ENCODE measurements at regions not wholly inside any gene's neighbourhood (a gene's known extent, or its start where the extent isn't known, plus 50 kb on each side); places are given as distances from the start of the nearest gene placed in this dataset.

DNA sequence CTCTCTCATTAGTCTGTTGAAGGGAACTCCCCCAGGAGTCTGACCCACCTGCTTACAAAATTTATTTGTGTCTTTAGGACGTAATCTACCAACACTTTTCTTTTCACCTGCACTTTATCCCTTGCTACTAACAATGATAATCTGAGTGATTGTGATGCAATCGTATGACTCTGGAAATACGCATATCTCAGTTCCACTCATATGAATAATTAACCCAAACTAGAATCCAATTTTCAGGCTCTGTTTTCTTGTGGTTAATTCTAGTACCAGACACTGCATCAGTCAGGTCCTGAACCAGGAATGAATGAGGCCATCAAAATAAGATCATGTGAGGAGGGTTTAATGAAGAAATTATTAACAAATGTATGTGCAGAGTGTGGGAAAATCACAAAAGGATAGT, 158.4 kb upstream of the SRD5A2 start:
- no peaks in the 10 kb centered on the region for H3K27me3 ChIP-seq (ENCODE audit: insufficient read depth, low read length)
- DNase-seq: no peak
- H2BK120ac ChIP-seq (ENCODE audit: insufficient read depth, low read length, poor library complexity): no peak overlapping the region
- no peak overlapping the region for H2BK12ac ChIP-seq (ENCODE audit: low read length)
- H3K18ac ChIP-seq (ENCODE audit: low read length): no peak overlapping the region
- no peaks in the 10 kb centered on the region for H3K4me1 ChIP-seq (ENCODE audit: control insufficient read depth in 1 of 2, insufficient read depth in 2 of 2, low read length in 2 of 2)
- H3K4me2 ChIP-seq (ENCODE audit: low read length): no peak overlapping the region
- no peaks in the 10 kb centered on the region for H3K9me3 ChIP-seq (ENCODE audit: insufficient read depth, low read depth, low read length)
- no peak overlapping the region for H4K12ac ChIP-seq (ENCODE audit: low read depth, low read length)
- no peak overlapping the region for H4K91ac ChIP-seq (ENCODE audit: low read depth, low read length)
- no peak overlapping the region for H2BK5ac ChIP-seq (ENCODE audit: low read depth, low read length, poor library complexity)
- H3K36me3 ChIP-seq (ENCODE audit: control insufficient read depth in 1 of 2, insufficient read depth in 2 of 2, low read length in 2 of 2): no peaks in the 10 kb centered on the region
- no peaks in the 10 kb centered on the region for H3K79me2 ChIP-seq (ENCODE audit: control insufficient read depth, insufficient read depth, low read length, poor library complexity)
- no peak overlapping the region for H2AFZ ChIP-seq (ENCODE audit: insufficient read depth, low read length, poor library complexity)
- H3K27ac ChIP-seq (ENCODE audit: low read depth, low read length): no peak overlapping the region
- no peak overlapping the region for H3K23ac ChIP-seq (ENCODE audit: low read length)
- no peak overlapping the region for H3K4ac ChIP-seq (ENCODE audit: low read depth, low read length)
- no peaks in the 10 kb centered on the region for H3K79me1 ChIP-seq (ENCODE audit: low read length)
- WGBS (ENCODE audit: extremely low coverage, insufficient coverage, insufficient read length): no CpG with 5 or more reads among the region's 3 CpGs
- no peak overlapping the region for H4K8ac ChIP-seq (ENCODE audit: low read depth, low read length)
- H3K4me3 ChIP-seq (ENCODE audit: low read depth, low read length): no peak overlapping the region
- no peak overlapping the region for H2AK5ac ChIP-seq (ENCODE audit: low read length)
- no peak overlapping the region for H3K9ac ChIP-seq (ENCODE audit: low read length)
- H3K14ac ChIP-seq (ENCODE audit: low read length): no peak overlapping the region

- H3K23ac ChIP-seq (ENCODE audit: low read length): no peak overlapping the region
- H3K4me2 ChIP-seq (ENCODE audit: low read length): no peak overlapping the region
- no peak overlapping the region for H2AFZ ChIP-seq (ENCODE audit: insufficient read depth, low read length, poor library complexity)
- DNase-seq: no peak
- no peaks in the 10 kb centered on the region for H3K4me1 ChIP-seq (ENCODE audit: control insufficient read depth in 1 of 2, insufficient read depth in 2 of 2, low read length in 2 of 2)
- H4K8ac ChIP-seq (ENCODE audit: low read depth, low read length): no peak overlapping the region
- no peak overlapping the region for H3K9ac ChIP-seq (ENCODE audit: low read length)
- H3K4ac ChIP-seq (ENCODE audit: low read depth, low read length): no peak overlapping the region
- H3K27ac ChIP-seq (ENCODE audit: low read depth, low read length): no peak overlapping the region
- no peak overlapping the region for H2BK12ac ChIP-seq (ENCODE audit: low read length)
- H4K91ac ChIP-seq (ENCODE audit: low read depth, low read length): no peak overlapping the region
- no peaks in the 10 kb centered on the region for H3K36me3 ChIP-seq (ENCODE audit: control insufficient read depth in 1 of 2, insufficient read depth in 2 of 2, low read length in 2 of 2)
- H2BK120ac ChIP-seq (ENCODE audit: insufficient read depth, low read length, poor library complexity): no peak overlapping the region
- no peak overlapping the region for H4K12ac ChIP-seq (ENCODE audit: low read depth, low read length)
- no peaks in the 10 kb centered on the region for H3K79me2 ChIP-seq (ENCODE audit: control insufficient read depth, insufficient read depth, low read length, poor library complexity)
- no peak overlapping the region for H3K4me3 ChIP-seq (ENCODE audit: low read depth, low read length)
- WGBS (ENCODE audit: extremely low coverage, insufficient coverage, insufficient read length): no CpG with 5 or more reads among the region's 6 CpGs
- no peak overlapping the region for H2AK5ac ChIP-seq (ENCODE audit: low read length)
- H3K18ac ChIP-seq (ENCODE audit: low read length): no peak overlapping the region
- no peaks in the 10 kb centered on the region for H3K27me3 ChIP-seq (ENCODE audit: insufficient read depth, low read length)
- no peaks in the 10 kb centered on the region for H3K9me3 ChIP-seq (ENCODE audit: insufficient read depth, low read depth, low read length)
- H2BK5ac ChIP-seq (ENCODE audit: low read depth, low read length, poor library complexity): no peak overlapping the region
- no peak overlapping the region for H3K14ac ChIP-seq (ENCODE audit: low read length)
- H3K79me1 ChIP-seq (ENCODE audit: low read length): no peaks in the 10 kb centered on the region
Observed at GRCh38 chr2:31736695-31737454, 156.1 kb upstream of the SRD5A2 start.

GRCh38 chr2:31735716-31736115, 155.0 kb upstream of the SRD5A2 start:
- Histone ChIP-seq H3K79me1 (ENCODE audit: low read length) (no peaks in the 10 kb centered on the region), H3K4me1 (ENCODE audit: control insufficient read depth in 1 of 2, insufficient read depth in 2 of 2, low read length in 2 of 2) (no peaks in the 10 kb centered on the region), H3K23ac (ENCODE audit: low read length) (no peak overlapping the region), H3K4ac (ENCODE audit: low read depth, low read length) (no peak overlapping the region), H3K27me3 (ENCODE audit: insufficient read depth, low read length) (no peaks in the 10 kb centered on the region), H3K18ac (ENCODE audit: low read length) (no peak overlapping the region), H4K8ac (ENCODE audit: low read depth, low read length) (no peak overlapping the region), H2AFZ (ENCODE audit: insufficient read depth, low read length, poor library complexity) (no peak overlapping the region), H3K79me2 (ENCODE audit: control insufficient read depth, insufficient read depth, low read length, poor library complexity) (no peaks in the 10 kb centered on the region), H4K12ac (ENCODE audit: low read depth, low read length) (no peak overlapping the region), H2BK120ac (ENCODE audit: insufficient read depth, low read length, poor library complexity) (no peak overlapping the region), H2BK5ac (ENCODE audit: low read depth, low read length, poor library complexity) (no peak overlapping the region), H3K4me3 (ENCODE audit: low read depth, low read length) (no peak overlapping the region), H3K9me3 (ENCODE audit: insufficient read depth, low read depth, low read length) (no peaks in the 10 kb centered on the region), H2AK5ac (ENCODE audit: low read length) (no peak overlapping the region), H3K27ac (ENCODE audit: low read depth, low read length) (no peak overlapping the region), H3K4me2 (ENCODE audit: low read length) (no peak overlapping the region), H2BK12ac (ENCODE audit: low read length) (no peak overlapping the region), H3K9ac (ENCODE audit: low read length) (no peak overlapping the region), H3K14ac (ENCODE audit: low read length) (no peak overlapping the region), H3K36me3 (ENCODE audit: control insufficient read depth in 1 of 2, insufficient read depth in 2 of 2, low read length in 2 of 2) (no peaks in the 10 kb centered on the region), H4K91ac (ENCODE audit: low read depth, low read length) (no peak overlapping the region)
- no CpG with 5 or more reads among the region's 2 CpGs for WGBS (ENCODE audit: extremely low coverage, insufficient coverage, insufficient read length)
- no peak for DNase-seq

- Histone ChIP-seq H2BK12ac (ENCODE audit: low read length) (no peak overlapping the region), H3K23ac (ENCODE audit: low read length) (no peak overlapping the region), H3K79me1 (ENCODE audit: low read length) (no peaks in the 10 kb centered on the region), H3K9me3 (ENCODE audit: insufficient read depth, low read depth, low read length) (no peaks in the 10 kb centered on the region), H2BK120ac (ENCODE audit: insufficient read depth, low read length, poor library complexity) (no peak overlapping the region), H3K27ac (ENCODE audit: low read depth, low read length) (no peak overlapping the region), H3K4ac (ENCODE audit: low read depth, low read length) (no peak overlapping the region), H3K27me3 (ENCODE audit: insufficient read depth, low read length) (no peaks in the 10 kb centered on the region), H3K4me1 (ENCODE audit: control insufficient read depth in 1 of 2, insufficient read depth in 2 of 2, low read length in 2 of 2) (no peaks in the 10 kb centered on the region), H4K12ac (ENCODE audit: low read depth, low read length) (no peak overlapping the region), H3K18ac (ENCODE audit: low read length) (no peak overlapping the region), H4K8ac (ENCODE audit: low read depth, low read length) (no peak overlapping the region), H3K4me2 (ENCODE audit: low read length) (no peak overlapping the region), H2AFZ (ENCODE audit: insufficient read depth, low read length, poor library complexity) (no peak overlapping the region), H3K9ac (ENCODE audit: low read length) (no peak overlapping the region), H4K91ac (ENCODE audit: low read depth, low read length) (no peak overlapping the region), H3K14ac (ENCODE audit: low read length) (no peak overlapping the region), H3K4me3 (ENCODE audit: low read depth, low read length) (no peak overlapping the region), H2AK5ac (ENCODE audit: low read length) (no peak overlapping the region), H3K36me3 (ENCODE audit: control insufficient read depth in 1 of 2, insufficient read depth in 2 of 2, low read length in 2 of 2) (no peaks in the 10 kb centered on the region), H2BK5ac (ENCODE audit: low read depth, low read length, poor library complexity) (no peak overlapping the region), H3K79me2 (ENCODE audit: control insufficient read depth, insufficient read depth, low read length, poor library complexity) (no peaks in the 10 kb centered on the region)
- DNase-seq: peak in 1 of 2 donors; percentile 47
- WGBS (ENCODE audit: extremely low coverage, insufficient coverage, insufficient read length): no CpG with 5 or more reads among the region's 5 CpGs
Observed at GRCh38 chr2:31729442-31730092, 148.8 kb upstream of the SRD5A2 start.

Measured in trophoblast cell (in vitro differentiated cells and primary cell).